ENCODE measurements at regions not wholly inside any gene's neighbourhood (a gene's known extent, or its start where the extent isn't known, plus 50 kb on each side); places are given as distances from the start of the nearest gene placed in this dataset.
"Not testable (repeated sequence)": the region's sequence is repeated elsewhere in the genome, so short reads cannot be mapped to it uniquely, and the experiment has no call there.

- H3K36me3 ChIP-seq (ENCODE audit: control insufficient read depth, insufficient read depth, low read length): no peaks in the 10 kb centered on the region
- H3K9me3 ChIP-seq (ENCODE audit: control insufficient read depth, insufficient read depth, low read length): no peaks in the 10 kb centered on the region
- no peaks in the 10 kb centered on the region for H3K27me3 ChIP-seq (ENCODE audit: control insufficient read depth, insufficient read depth, low read length)
- no peak overlapping the region for H3K27ac ChIP-seq (ENCODE audit: low read length)
- no peak for DNase-seq (ENCODE audit: low read depth, low spot score)
- no peak overlapping the region for H3K4me3 ChIP-seq (ENCODE audit: low read length)
- no CpG with 5 or more reads among the region's 9 CpGs for WGBS (ENCODE audit: insufficient coverage, insufficient read length)
- peaks cover 2% of the 10 kb centered on the region; the same call in 1 of the 2 replicates for H3K4me1 ChIP-seq (ENCODE audit: control insufficient read depth, insufficient read depth, low read length)
Measured at GRCh38 chr15:26115229-26115943, 252.3 kb upstream of the ATP10A start.

GRCh38 chr15:26114128-26114527 lies 251.0 kb upstream of the ATP10A start:
- not testable (repeated sequence) for H3K27ac ChIP-seq (ENCODE audit: low read length); H3K4me3 ChIP-seq (ENCODE audit: low read length); H3K27me3 ChIP-seq (ENCODE audit: control insufficient read depth, insufficient read depth, low read length); H3K36me3 ChIP-seq (ENCODE audit: control insufficient read depth, insufficient read depth, low read length); H3K9me3 ChIP-seq (ENCODE audit: control insufficient read depth, insufficient read depth, low read length); H3K4me1 ChIP-seq (ENCODE audit: control insufficient read depth, insufficient read depth, low read length); DNase-seq (ENCODE audit: low read depth, low spot score)
- WGBS (ENCODE audit: insufficient coverage, insufficient read length): no CpG with 5 or more reads among the region's 8 CpGs

- peaks cover 2% of the 10 kb centered on the region; the same call in 1 of the 2 replicates for H3K4me1 ChIP-seq (ENCODE audit: control insufficient read depth, insufficient read depth, low read length)
- no peaks in the 10 kb centered on the region for H3K36me3 ChIP-seq (ENCODE audit: control insufficient read depth, insufficient read depth, low read length)
- DNase-seq (ENCODE audit: low read depth, low spot score): no peak
- no peaks in the 10 kb centered on the region for H3K9me3 ChIP-seq (ENCODE audit: control insufficient read depth, insufficient read depth, low read length)
- H3K27ac ChIP-seq (ENCODE audit: low read length): no peak overlapping the region
- no peaks in the 10 kb centered on the region for H3K27me3 ChIP-seq (ENCODE audit: control insufficient read depth, insufficient read depth, low read length)
- no peak overlapping the region for H3K4me3 ChIP-seq (ENCODE audit: low read length)
- WGBS (ENCODE audit: insufficient coverage, insufficient read length): no CpG with 5 or more reads among the region's 10 CpGs
Measured at GRCh38 chr15:26113296-26113695, 250.2 kb upstream of the ATP10A start.

- Histone ChIP-seq H3K9me3 (ENCODE audit: control insufficient read depth, insufficient read depth, low read length) (no peaks in the 10 kb centered on the region), H3K4me1 (ENCODE audit: control insufficient read depth, insufficient read depth, low read length) (peaks cover 2% of the 10 kb centered on the region; the same call in 1 of the 2 replicates), H3K27me3 (ENCODE audit: control insufficient read depth, insufficient read depth, low read length) (no peaks in the 10 kb centered on the region), H3K36me3 (ENCODE audit: control insufficient read depth, insufficient read depth, low read length) (no peaks in the 10 kb centered on the region), H3K4me3 (ENCODE audit: low read length) (no peak overlapping the region), H3K27ac (ENCODE audit: low read length) (no peak overlapping the region)
- no CpG with 5 or more reads among the region's 4 CpGs for WGBS (ENCODE audit: insufficient coverage, insufficient read length)
- DNase-seq (ENCODE audit: low read depth, low spot score): no peak
Measured at GRCh38 chr15:26109203-26109602, 246.1 kb upstream of the ATP10A start.

- no peak overlapping the region for H3K4me3 ChIP-seq (ENCODE audit: low read length)
- WGBS (ENCODE audit: insufficient coverage, insufficient read length): no CpG with 5 or more reads among the region's 3 CpGs
- DNase-seq (ENCODE audit: low read depth, low spot score): no peak
- H3K27me3 ChIP-seq (ENCODE audit: control insufficient read depth, insufficient read depth, low read length): no peaks in the 10 kb centered on the region
- H3K4me1 ChIP-seq (ENCODE audit: control insufficient read depth, insufficient read depth, low read length): 0 out of 2 replicates have a peak, but pooled peaks cover 1% of the 10 kb centered on the region
- H3K9me3 ChIP-seq (ENCODE audit: control insufficient read depth, insufficient read depth, low read length): no peaks in the 10 kb centered on the region
- H3K36me3 ChIP-seq (ENCODE audit: control insufficient read depth, insufficient read depth, low read length): no peaks in the 10 kb centered on the region
- no peak overlapping the region for H3K27ac ChIP-seq (ENCODE audit: low read length)
Measured at GRCh38 chr15:26106556-26106955, 243.4 kb upstream of the ATP10A start.

- WGBS (ENCODE audit: insufficient coverage, insufficient read length): no CpG with 5 or more reads among the region's 7 CpGs
- no peak overlapping the region for H3K27ac ChIP-seq (ENCODE audit: low read length)
- no peak for DNase-seq (ENCODE audit: low read depth, low spot score)
Measured at GRCh38 chr15:26103002-26103404, 239.9 kb upstream of the ATP10A start.

GRCh38 chr15:26102365-26102764 lies 239.2 kb upstream of the ATP10A start:
- Histone ChIP-seq H3K27ac (ENCODE audit: low read length) (no peak overlapping the region), H3K4me1 (ENCODE audit: control insufficient read depth, insufficient read depth, low read length) (0 out of 2 replicates have a peak, but pooled peaks cover 1% of the 10 kb centered on the region), H3K27me3 (ENCODE audit: control insufficient read depth, insufficient read depth, low read length) (no peaks in the 10 kb centered on the region), H3K36me3 (ENCODE audit: control insufficient read depth, insufficient read depth, low read length) (no peaks in the 10 kb centered on the region), H3K4me3 (ENCODE audit: low read length) (no peak overlapping the region), H3K9me3 (ENCODE audit: control insufficient read depth, insufficient read depth, low read length) (no peaks in the 10 kb centered on the region)
- no CpG with 5 or more reads among the region's 4 CpGs for WGBS (ENCODE audit: insufficient coverage, insufficient read length)
- no peak for DNase-seq (ENCODE audit: low read depth, low spot score)

More at GRCh38 chr15:26103002-26103404, 239.9 kb upstream of the ATP10A start:
- no peaks in the 10 kb centered on the region for H3K9me3 ChIP-seq (ENCODE audit: control insufficient read depth, insufficient read depth, low read length)
- no peaks in the 10 kb centered on the region for H3K36me3 ChIP-seq (ENCODE audit: control insufficient read depth, insufficient read depth, low read length)
- no peak overlapping the region for H3K4me3 ChIP-seq (ENCODE audit: low read length)
- 0 out of 2 replicates have a peak, but pooled peaks cover 1% of the 10 kb centered on the region for H3K4me1 ChIP-seq (ENCODE audit: control insufficient read depth, insufficient read depth, low read length)
- no peaks in the 10 kb centered on the region for H3K27me3 ChIP-seq (ENCODE audit: control insufficient read depth, insufficient read depth, low read length)

- Histone ChIP-seq H3K9me3 (ENCODE audit: control insufficient read depth, insufficient read depth, low read length) (no peaks in the 10 kb centered on the region), H3K27me3 (ENCODE audit: control insufficient read depth, insufficient read depth, low read length) (no peaks in the 10 kb centered on the region), H3K36me3 (ENCODE audit: control insufficient read depth, insufficient read depth, low read length) (no peaks in the 10 kb centered on the region), H3K4me3 (ENCODE audit: low read length) (no peak overlapping the region), H3K27ac (ENCODE audit: low read length) (no peak overlapping the region), H3K4me1 (ENCODE audit: control insufficient read depth, insufficient read depth, low read length) (0 out of 2 replicates have a peak, but pooled peaks cover 1% of the 10 kb centered on the region)
- WGBS (ENCODE audit: insufficient coverage, insufficient read length): no CpG with 5 or more reads among the region's 3 CpGs
- DNase-seq (ENCODE audit: low read depth, low spot score): no peak
Measured at GRCh38 chr15:26101443-26101842, 238.3 kb upstream of the ATP10A start.

- Histone ChIP-seq H3K4me3 (ENCODE audit: low read length) (no peak overlapping the region), H3K4me1 (ENCODE audit: control insufficient read depth, insufficient read depth, low read length) (0 out of 2 replicates have a peak, but pooled peaks cover 1% of the 10 kb centered on the region), H3K27ac (ENCODE audit: low read length) (no peak overlapping the region), H3K27me3 (ENCODE audit: control insufficient read depth, insufficient read depth, low read length) (no peaks in the 10 kb centered on the region), H3K36me3 (ENCODE audit: control insufficient read depth, insufficient read depth, low read length) (no peaks in the 10 kb centered on the region), H3K9me3 (ENCODE audit: control insufficient read depth, insufficient read depth, low read length) (no peaks in the 10 kb centered on the region)
- DNase-seq (ENCODE audit: low read depth, low spot score): no peak
- WGBS (ENCODE audit: insufficient coverage, insufficient read length): no CpG with 5 or more reads among the region's 3 CpGs
Measured at GRCh38 chr15:26098801-26099200, 235.7 kb upstream of the ATP10A start.

- Histone ChIP-seq H3K27me3 (ENCODE audit: control insufficient read depth, insufficient read depth, low read length) (no peaks in the 10 kb centered on the region), H3K27ac (ENCODE audit: low read length) (no peak overlapping the region), H3K9me3 (ENCODE audit: control insufficient read depth, insufficient read depth, low read length) (no peaks in the 10 kb centered on the region), H3K4me1 (ENCODE audit: control insufficient read depth, insufficient read depth, low read length) (no peaks in the 10 kb centered on the region), H3K4me3 (ENCODE audit: low read length) (no peak overlapping the region), H3K36me3 (ENCODE audit: control insufficient read depth, insufficient read depth, low read length) (no peaks in the 10 kb centered on the region)
- no CpG with 5 or more reads among the region's 6 CpGs for WGBS (ENCODE audit: insufficient coverage, insufficient read length)
- DNase-seq (ENCODE audit: low read depth, low spot score): no peak
Measured at GRCh38 chr15:26097216-26097615, 234.1 kb upstream of the ATP10A start.

GRCh38 chr15:26096581-26096980 lies 233.5 kb upstream of the ATP10A start:
- no CpG with 5 or more reads among the region's 3 CpGs for WGBS (ENCODE audit: insufficient coverage, insufficient read length)
- Histone ChIP-seq H3K4me3 (ENCODE audit: low read length) (no peak overlapping the region), H3K9me3 (ENCODE audit: control insufficient read depth, insufficient read depth, low read length) (no peaks in the 10 kb centered on the region), H3K27ac (ENCODE audit: low read length) (no peak overlapping the region), H3K36me3 (ENCODE audit: control insufficient read depth, insufficient read depth, low read length) (no peaks in the 10 kb centered on the region), H3K4me1 (ENCODE audit: control insufficient read depth, insufficient read depth, low read length) (no peaks in the 10 kb centered on the region), H3K27me3 (ENCODE audit: control insufficient read depth, insufficient read depth, low read length) (no peaks in the 10 kb centered on the region)
- no peak for DNase-seq (ENCODE audit: low read depth, low spot score)
